Endothelial cell of umbilical vein (primary cell): ENCODE measurements at regions not wholly inside any gene's neighbourhood (a gene's known extent, or its start where the extent isn't known, plus 50 kb on each side); places are given as distances from the start of the nearest gene placed in this dataset.

Source experiments
- BruUV-seq: library from RNA; stranded (reverse); fragments of 400-500 nt; replicated peaks from 2 replicates; lab custom pipeline; 2021; lab: Mats Ljungman, UMichigan
- CTCF ChIA-PET: fragments of 300-600, 350-600 bp; sonication (Branson Sonifier 250); formaldehyde crosslinking; loops from one replicate; lab custom pipeline; 2021; ENCODE audit warnings: antibody characterized with exemption, inconsistent platforms; lab: Charles Lee
- POLR2A ChIA-PET: fragments of 300-600, 350-600 bp; sonication (Branson Sonifier 250); formaldehyde crosslinking; loops from one replicate; lab custom pipeline; 2021; ENCODE audit warnings: antibody characterized with exemption, inconsistent platforms; lab: Charles Lee
- DNase-seq: peaks from one replicate; pipeline ENCODE4 v3.0.0-alpha.2; 2011; ENCODE audit warnings: low read depth, low spot score
- FAIRE-seq: peaks from 2 replicates; lab custom pipeline; 2011; peaks lifted over from hg19 to GRCh38; lab: Jason Lieb, UNC
- H2AFZ ChIP-seq: 2 replicates; pipeline ENCODE4 v1.6.0; 2012; ENCODE audit warnings: low read depth, low read length, control low read depth, inconsistent platforms
- H3K27ac ChIP-seq: 2 replicates; pipeline ENCODE4 v1.5.1; 2011; ENCODE audit warnings: low read depth, mild to moderate bottlenecking, control low read depth, low read length, moderate library complexity; ENCODE audit not compliant: insufficient read depth
- H3K27me3 ChIP-seq, 2 experiments: 2 replicates each; pipeline versions ENCODE4 v1.6.0 to v1.6.1; 2011; ENCODE audit warnings: low read length in 2 of 2, mixed read lengths in 1 of 2; ENCODE audit not compliant: control insufficient read depth in 2 of 2, insufficient read depth in 2 of 2
- H3K36me3 ChIP-seq, 2 experiments: 2 replicates in 1 of 2; 3 replicates in 1 of 2; pipeline ENCODE4 v1.5.1; 2011; ENCODE audit warnings: low read length in 2 of 2, mild to moderate bottlenecking in 1 of 2, moderate library complexity in 1 of 2; ENCODE audit not compliant: control insufficient read depth in 2 of 2, insufficient read depth in 2 of 2; ENCODE audit errors: extremely low read depth in 1 of 2
- H3K4me1 ChIP-seq: 3 replicates; pipeline ENCODE4 v1.5.1; 2011; ENCODE audit warnings: mild to moderate bottlenecking, low read length; ENCODE audit not compliant: control insufficient read depth, insufficient read depth; ENCODE audit errors: extremely low read depth
- H3K4me2 ChIP-seq: 2 replicates; pipeline ENCODE4 v1.6.1; 2011; ENCODE audit warnings: low read length, control low read depth, mixed read lengths; ENCODE audit not compliant: insufficient read depth
- H3K4me3 ChIP-seq, 3 experiments: fragments of 200-600 bp in 1 of 3; sonication (generic), shearing (Covaris generic) in 1 of 3; replicated peaks in 1 of 3; 2 replicates each; pipeline ENCODE4 v1.5.1; 2011 to 2016; ENCODE audit warnings: control low read depth in 3 of 3, low read length in 3 of 3, mild to moderate bottlenecking in 2 of 3, inconsistent platforms in 1 of 3, low read depth in 1 of 3, moderate library complexity in 1 of 3; ENCODE audit not compliant: insufficient read depth in 1 of 3
- H3K79me2 ChIP-seq: 2 replicates; pipeline ENCODE4 v1.6.0; 2012; ENCODE audit warnings: low read length, inconsistent platforms; ENCODE audit not compliant: control insufficient read depth, insufficient read depth
- H3K9ac ChIP-seq: replicated peaks from 2 replicates; pipeline ENCODE3; 2011; ENCODE audit warnings: low read length, control low read depth; ENCODE audit not compliant: insufficient read depth; ENCODE audit errors: extremely low read depth
- H3K9me1 ChIP-seq: replicated peaks from 3 replicates; pipeline ENCODE4 v1.6.0; 2011; ENCODE audit warnings: mild to moderate bottlenecking, low read length; ENCODE audit not compliant: control insufficient read depth, insufficient read depth; ENCODE audit errors: extremely low read depth
- H3K9me3 ChIP-seq: replicated peaks from 2 replicates; pipeline ENCODE4 v1.5.1; 2012; ENCODE audit warnings: low read length, inconsistent platforms; ENCODE audit not compliant: control insufficient read depth, insufficient read depth
- H4K20me1 ChIP-seq: replicated peaks from 2 replicates; pipeline ENCODE3; 2011; ENCODE audit warnings: mild to moderate bottlenecking, low read length; ENCODE audit not compliant: control insufficient read depth, insufficient read depth; ENCODE audit errors: extremely low read depth
- EZH2 ChIP-seq: IDR thresholded peaks from 2 replicates; pipeline ENCODE4 v1.6.1; 2012; ENCODE audit warnings: borderline replicate concordance, low read depth, mild to moderate bottlenecking, moderate library complexity, low read length, inconsistent platforms; ENCODE audit not compliant: severe bottlenecking
- FOS ChIP-seq: IDR thresholded peaks from 2 replicates; pipeline ENCODE4 v1.6.1; 2011; ENCODE audit warnings: mild to moderate bottlenecking, low read length, moderate library complexity, borderline replicate concordance; ENCODE audit not compliant: insufficient read depth
- GATA2 ChIP-seq: IDR thresholded peaks from 2 replicates; pipeline ENCODE4 v1.7.0; 2011; ENCODE audit warnings: low read depth, mild to moderate bottlenecking, moderate library complexity, mixed read lengths, low read length; ENCODE audit not compliant: insufficient read length, insufficient read depth
- JUN ChIP-seq: IDR thresholded peaks from 2 replicates; pipeline ENCODE4 v1.6.1; 2011; ENCODE audit warnings: borderline replicate concordance, low read depth; ENCODE audit not compliant: insufficient read length, insufficient read depth
- MYC ChIP-seq: IDR thresholded peaks from one replicate; pipeline ENCODE4 v1.6.1; 2011; ENCODE audit warnings: mild to moderate bottlenecking, low read depth, low read length
- POLR2A ChIP-seq: IDR thresholded peaks from 2 replicates; pipeline ENCODE4 v1.6.1; 2012; ENCODE audit warnings: low read depth, mild to moderate bottlenecking, control low read depth, low read length
- POLR2AphosphoS5 ChIP-seq: IDR thresholded peaks from 2 replicates; pipeline ENCODE4 v1.6.1; 2012; ENCODE audit warnings: low read depth, mild to moderate bottlenecking, control low read depth, low read length, moderate library complexity; ENCODE audit not compliant: insufficient read depth
- dilution Hi-C: fragments of 300-500 bp; cut with MboI; formaldehyde crosslinking; loops from one replicate; pipeline ENCODE4 v1.15.0; 2019; ENCODE audit warnings: low sequenced_read_pairs; ENCODE audit not compliant: extremely low pct_ligation_motif_present
- intact Hi-C: fragments of 100-400 bp; cut with micrococcal nuclease; formaldehyde crosslinking; loops from one replicate; pipeline ENCODE4 v1.10.0; 2022
- TF ChIP-seq, protein P1 (sequence below): IDR thresholded peaks from 2 replicates; pipeline ENCODE4 v1.6.1; 2011; ENCODE audit not compliant: insufficient read depth, insufficient read length
- TF ChIP-seq, protein P2 (sequence below), 2 donors: IDR thresholded peaks; 1 replicate in 1 of 2; 2 replicates in 1 of 2; pipeline ENCODE4 v1.5.1; 2011; ENCODE audit warnings: low read length in 2 of 2, mild to moderate bottlenecking in 2 of 2, moderate library complexity in 2 of 2, control low read depth in 1 of 2, inconsistent platforms in 1 of 2, low read depth in 1 of 2; ENCODE audit not compliant: insufficient read depth in 1 of 2; ENCODE audit errors: extremely low read depth in 1 of 2

DNA sequence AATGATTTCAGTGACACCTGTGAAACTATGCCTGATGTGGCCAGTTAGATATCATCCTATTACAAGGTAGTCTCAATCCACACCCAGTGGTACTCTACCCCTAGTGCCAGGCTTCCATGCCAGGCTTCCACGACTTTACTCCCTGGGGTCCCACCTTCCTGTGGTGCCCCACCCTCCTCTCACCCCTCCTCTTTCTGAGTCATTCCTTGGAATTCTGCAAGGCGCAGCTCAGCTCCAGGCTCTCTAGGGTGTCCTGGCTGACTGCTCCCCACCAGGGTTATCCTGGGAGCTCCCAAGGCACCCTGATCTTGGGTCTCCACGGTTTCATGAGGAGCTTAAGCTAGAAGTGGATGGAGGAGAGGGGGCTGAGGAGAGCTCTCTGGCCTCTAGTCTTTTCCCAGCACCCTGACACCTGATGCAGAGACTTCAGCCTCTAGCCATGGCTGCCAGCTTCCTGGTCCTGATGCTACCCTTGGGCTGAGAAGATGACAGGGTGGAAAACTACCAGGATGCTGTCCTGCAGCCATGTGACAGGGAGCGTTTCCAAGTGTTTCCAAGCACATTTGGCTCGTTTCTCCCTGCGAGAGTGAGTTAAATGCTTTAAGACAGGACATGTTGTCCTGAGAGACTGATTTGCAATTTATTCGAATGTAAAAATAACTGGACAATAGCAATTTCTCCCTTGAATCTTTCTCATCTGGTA lies 1461.2 kb downstream of the TBC1D22A start:
- Histone ChIP-seq H3K4me1 (no peaks in the 10 kb centered on the region), H3K9me3 (peaks cover 15% of the 10 kb centered on the region), H2AFZ (no peak overlapping the region), H3K9me1 (no peaks in the 10 kb centered on the region), H4K20me1 (no peaks in the 10 kb centered on the region), H3K36me3 (no peaks in the 10 kb centered on the region), H3K4me2 (no peak overlapping the region), H3K27me3 (no peaks in the 10 kb centered on the region), H3K4me3 (no peak overlapping the region), H3K79me2 (no peaks in the 10 kb centered on the region), H3K9ac (no peak overlapping the region), H3K27ac (no peak overlapping the region)
- intact Hi-C loops: no loop called here
- DNase-seq: no peak
- FAIRE-seq: no peak
- ChIA-PET CTCF (no interaction called here), POLR2A (no interaction called here)
- dilution Hi-C loops: no loop called here
- TF ChIP-seq JUN: no peak
- TF ChIP-seq POLR2A: no peak
- no peak for TF ChIP-seq FOS
- TF ChIP-seq, protein P1, sequence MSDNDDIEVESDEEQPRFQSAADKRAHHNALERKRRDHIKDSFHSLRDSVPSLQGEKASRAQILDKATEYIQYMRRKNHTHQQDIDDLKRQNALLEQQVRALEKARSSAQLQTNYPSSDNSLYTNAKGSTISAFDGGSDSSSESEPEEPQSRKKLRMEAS: no peak
- no peak for TF ChIP-seq GATA2
- no peak for TF ChIP-seq MYC
- TF ChIP-seq EZH2: no peak
- no peak for TF ChIP-seq POLR2AphosphoS5
- TF ChIP-seq, protein P2, sequence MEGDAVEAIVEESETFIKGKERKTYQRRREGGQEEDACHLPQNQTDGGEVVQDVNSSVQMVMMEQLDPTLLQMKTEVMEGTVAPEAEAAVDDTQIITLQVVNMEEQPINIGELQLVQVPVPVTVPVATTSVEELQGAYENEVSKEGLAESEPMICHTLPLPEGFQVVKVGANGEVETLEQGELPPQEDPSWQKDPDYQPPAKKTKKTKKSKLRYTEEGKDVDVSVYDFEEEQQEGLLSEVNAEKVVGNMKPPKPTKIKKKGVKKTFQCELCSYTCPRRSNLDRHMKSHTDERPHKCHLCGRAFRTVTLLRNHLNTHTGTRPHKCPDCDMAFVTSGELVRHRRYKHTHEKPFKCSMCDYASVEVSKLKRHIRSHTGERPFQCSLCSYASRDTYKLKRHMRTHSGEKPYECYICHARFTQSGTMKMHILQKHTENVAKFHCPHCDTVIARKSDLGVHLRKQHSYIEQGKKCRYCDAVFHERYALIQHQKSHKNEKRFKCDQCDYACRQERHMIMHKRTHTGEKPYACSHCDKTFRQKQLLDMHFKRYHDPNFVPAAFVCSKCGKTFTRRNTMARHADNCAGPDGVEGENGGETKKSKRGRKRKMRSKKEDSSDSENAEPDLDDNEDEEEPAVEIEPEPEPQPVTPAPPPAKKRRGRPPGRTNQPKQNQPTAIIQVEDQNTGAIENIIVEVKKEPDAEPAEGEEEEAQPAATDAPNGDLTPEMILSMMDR (IDR thresholded peaks at IDR 0.05; ENCODE audit: extremely low read depth in 1 of 2, insufficient read depth in 1 of 2, low read depth in 1 of 2, low read length in 2 of 2): no peak
- BruUV-seq: no TSS peak
